CD4-positive, alpha-beta memory T cell (primary cell): ENCODE measurements at regions not wholly inside any gene's neighbourhood (a gene's known extent, or its start where the extent isn't known, plus 50 kb on each side); places are given as distances from the start of the nearest gene placed in this dataset.
"Not testable (repeated sequence)": the region's sequence is repeated elsewhere in the genome, so short reads cannot be mapped to it uniquely, and the experiment has no call there.

Source experiments
- CTCF ChIA-PET: fragments of 350-600 bp; sonication (Branson Sonifier 250); formaldehyde crosslinking; loops from one replicate; lab custom pipeline; 2021; ENCODE audit warnings: inconsistent platforms; ENCODE audit not compliant: partially characterized antibody; lab: Charles Lee
- POLR2A ChIA-PET: fragments of 350-600 bp; sonication (Branson Sonifier 250); formaldehyde crosslinking; loops from one replicate; lab custom pipeline; 2021; ENCODE audit not compliant: partially characterized antibody; lab: Charles Lee
- DNase-seq, 5 donors: peaks; one replicate each; pipeline versions ENCODE4 v3.0.0 to v3.0.0-alpha.2; 2020 to 2022; ENCODE audit warnings: mixed read lengths in 1 of 5
- H3K27ac ChIP-seq: one replicate; pipeline ENCODE4 v1.7.0; 2013; ENCODE audit warnings: low read depth, low read length
- H3K27me3 ChIP-seq: 2 replicates; pipeline ENCODE4 v1.7.0; 2013; ENCODE audit warnings: mild to moderate bottlenecking, low read length, moderate library complexity; ENCODE audit not compliant: insufficient read depth
- H3K36me3 ChIP-seq: 2 replicates; pipeline ENCODE4 v1.7.0; 2013; ENCODE audit warnings: mild to moderate bottlenecking, low read length, moderate library complexity; ENCODE audit not compliant: insufficient read depth
- H3K4me1 ChIP-seq: 2 replicates; pipeline ENCODE4 v1.7.0; 2013; ENCODE audit warnings: mild to moderate bottlenecking, low read length, moderate library complexity; ENCODE audit not compliant: insufficient read depth
- H3K4me3 ChIP-seq, 2 donors: one replicate each; pipeline ENCODE4 v1.7.0; 2013; ENCODE audit warnings: low read length in 2 of 2, mild to moderate bottlenecking in 1 of 2
- H3K9me3 ChIP-seq, 2 donors: one replicate each; pipeline ENCODE4 v1.7.0; 2013; ENCODE audit warnings: low read length in 2 of 2, control low read depth in 1 of 2; ENCODE audit not compliant: control insufficient read depth in 1 of 2
- H3K27ac Mint-ChIP-seq, 7 donors: one replicate each; pipeline ENCODE4 v1.8.0; 2020 to 2021; ENCODE audit warnings: mixed read lengths in 7 of 7, mild to moderate bottlenecking in 6 of 7, inconsistent platforms in 3 of 7, moderate library complexity in 3 of 7
- H3K27me3 Mint-ChIP-seq, 2 donors: one replicate each; pipeline ENCODE4 v1.8.0; 2020 to 2021; ENCODE audit warnings: mixed read lengths in 2 of 2
- H3K36me3 Mint-ChIP-seq, 2 donors: one replicate each; pipeline ENCODE4 v1.8.0; 2020 to 2021; ENCODE audit warnings: mixed read lengths in 2 of 2, inconsistent platforms in 1 of 2, mild to moderate bottlenecking in 1 of 2
- H3K4me1 Mint-ChIP-seq, 4 donors: one replicate each; pipeline ENCODE4 v1.8.0; 2020 to 2021; ENCODE audit warnings: mixed read lengths in 4 of 4, mild to moderate bottlenecking in 1 of 4
- H3K4me3 Mint-ChIP-seq, 8 donors: one replicate each; pipeline ENCODE4 v1.8.0; 2020 to 2021; ENCODE audit warnings: mixed read lengths in 8 of 8, mild to moderate bottlenecking in 7 of 8, moderate library complexity in 6 of 8, inconsistent platforms in 3 of 8
- H3K9me3 Mint-ChIP-seq, 8 donors: one replicate each; pipeline ENCODE4 v1.8.0; 2020 to 2021; ENCODE audit warnings: mixed read lengths in 8 of 8, mild to moderate bottlenecking in 5 of 8, inconsistent platforms in 3 of 8, moderate library complexity in 1 of 8
- intact Hi-C: fragments of 100-400 bp; cut with micrococcal nuclease; formaldehyde crosslinking; loops from one replicate; pipeline ENCODE4 v1.15.1; 2023

DNA sequence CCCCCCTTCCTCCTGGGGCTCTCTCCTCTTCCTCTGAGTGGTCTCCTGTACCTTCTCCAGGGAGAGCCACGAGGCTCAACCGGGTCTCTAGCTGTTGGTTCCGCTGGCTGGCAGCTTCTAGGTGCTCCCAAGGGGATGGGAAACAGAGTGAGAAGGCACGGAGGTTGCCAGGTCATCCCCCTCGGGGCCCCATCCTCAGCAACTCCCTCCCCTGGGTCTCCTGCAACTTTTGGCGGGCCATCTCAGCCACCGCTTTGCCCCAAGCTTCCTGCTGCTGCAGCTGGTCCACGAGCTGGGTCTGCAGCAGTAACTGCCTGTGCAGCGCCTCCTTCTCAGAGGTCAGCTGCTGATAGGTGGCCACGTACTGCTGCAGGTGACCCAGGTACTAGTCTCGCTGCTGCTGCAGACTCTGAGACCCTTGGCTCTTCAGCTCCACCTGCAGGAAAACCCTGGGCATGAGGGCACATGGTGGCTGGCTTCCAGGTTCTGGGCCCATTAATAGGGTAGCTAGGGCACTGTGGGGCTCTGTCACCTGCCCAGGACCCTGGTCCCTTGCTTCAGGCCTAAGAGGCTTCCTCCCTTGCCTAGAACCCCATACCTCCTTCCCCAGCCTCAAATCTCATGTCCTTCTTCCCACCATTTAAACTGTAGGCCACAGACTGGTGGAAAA lies 160.4 kb downstream of the TBC1D2B start:
- H3K9me3 ChIP-seq, CTCF ChIA-PET, H3K4me1 ChIP-seq, POLR2A ChIA-PET, H3K27ac ChIP-seq, DNase-seq, H3K27me3 Mint-ChIP-seq, H3K4me1 Mint-ChIP-seq, H3K9me3 Mint-ChIP-seq, H3K27ac Mint-ChIP-seq, H3K36me3 Mint-ChIP-seq, H3K4me3 ChIP-seq, intact Hi-C loops, H3K27me3 ChIP-seq, H3K36me3 ChIP-seq, H3K4me3 Mint-ChIP-seq: not testable (repeated sequence)

DNA sequence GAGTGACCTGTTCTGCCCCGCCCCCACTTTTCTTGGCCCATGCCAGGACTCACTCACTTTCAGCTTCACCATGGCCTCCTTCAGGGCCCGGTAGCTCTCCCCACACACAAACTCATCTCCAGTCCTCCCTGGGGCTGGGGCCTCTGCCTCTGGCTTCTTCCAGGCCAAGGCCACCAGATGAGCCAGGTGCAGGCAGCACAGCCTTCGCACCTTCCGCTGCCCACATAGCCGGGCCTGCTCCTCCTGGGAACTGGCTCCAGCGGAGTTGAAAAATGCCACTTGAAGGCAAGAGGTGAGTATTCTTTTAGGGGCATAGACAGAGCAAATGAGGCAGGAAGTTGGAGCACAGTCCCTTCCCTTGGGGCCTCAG lies 161.6 kb downstream of the TBC1D2B start:
- intact Hi-C loops, H3K9me3 Mint-ChIP-seq, H3K27ac ChIP-seq, H3K36me3 Mint-ChIP-seq, H3K4me1 Mint-ChIP-seq, H3K4me3 ChIP-seq, H3K4me3 Mint-ChIP-seq, CTCF ChIA-PET, H3K27me3 Mint-ChIP-seq, H3K9me3 ChIP-seq, DNase-seq, POLR2A ChIA-PET, H3K27me3 ChIP-seq, H3K4me1 ChIP-seq, H3K36me3 ChIP-seq: not testable (repeated sequence)
- peak overlapping the region in 1 of 7 donors; percentile 53 for H3K27ac Mint-ChIP-seq

GRCh38 chr15:77915261-77915960 lies 162.1 kb downstream of the TBC1D2B start:
- no peak for DNase-seq
- H3K27ac ChIP-seq, result no peak overlapping the region
- H3K4me3 ChIP-seq, result no peak overlapping the region
- Mint-ChIP-seq H3K4me1 (no peaks in the 10 kb centered on the region), H3K27ac (peak overlapping the region in 1 of 7 donors; percentile 53), H3K27me3 (peaks cover 5% of the 10 kb centered on the region in 2 donors), H3K4me3 (no peak overlapping the region), H3K36me3 (no peaks in the 10 kb centered on the region), H3K9me3 (no peaks in the 10 kb centered on the region)
- intact Hi-C loops, result no loop called here
- H3K27me3 ChIP-seq, result no peaks in the 10 kb centered on the region
- no peaks in the 10 kb centered on the region for H3K4me1 ChIP-seq
- ChIA-PET CTCF (no interaction called here), POLR2A (no interaction called here)
- H3K36me3 ChIP-seq, result no peaks in the 10 kb centered on the region
- no peaks in the 10 kb centered on the region for H3K9me3 ChIP-seq

DNA sequence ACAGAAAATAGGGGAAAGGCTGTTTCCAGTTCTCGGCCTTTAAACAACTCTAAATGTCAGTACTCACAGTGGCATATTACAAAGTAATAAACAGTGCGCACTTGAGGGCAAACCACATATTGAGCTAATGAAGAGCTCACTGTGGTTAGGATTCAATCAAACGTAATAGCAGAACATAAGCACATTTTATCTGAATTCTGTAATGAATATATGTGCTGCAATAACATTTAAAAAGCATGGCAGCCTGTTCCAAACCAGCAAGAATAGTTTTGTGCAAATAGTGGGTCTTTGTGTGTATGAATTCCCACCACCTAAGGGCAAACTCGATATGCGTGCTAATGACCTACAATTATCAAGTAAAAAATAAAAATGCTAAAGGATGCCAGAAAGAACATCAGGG lies 163.0 kb downstream of the TBC1D2B start:
- H3K4me3 Mint-ChIP-seq, result not testable (repeated sequence)

DNA sequence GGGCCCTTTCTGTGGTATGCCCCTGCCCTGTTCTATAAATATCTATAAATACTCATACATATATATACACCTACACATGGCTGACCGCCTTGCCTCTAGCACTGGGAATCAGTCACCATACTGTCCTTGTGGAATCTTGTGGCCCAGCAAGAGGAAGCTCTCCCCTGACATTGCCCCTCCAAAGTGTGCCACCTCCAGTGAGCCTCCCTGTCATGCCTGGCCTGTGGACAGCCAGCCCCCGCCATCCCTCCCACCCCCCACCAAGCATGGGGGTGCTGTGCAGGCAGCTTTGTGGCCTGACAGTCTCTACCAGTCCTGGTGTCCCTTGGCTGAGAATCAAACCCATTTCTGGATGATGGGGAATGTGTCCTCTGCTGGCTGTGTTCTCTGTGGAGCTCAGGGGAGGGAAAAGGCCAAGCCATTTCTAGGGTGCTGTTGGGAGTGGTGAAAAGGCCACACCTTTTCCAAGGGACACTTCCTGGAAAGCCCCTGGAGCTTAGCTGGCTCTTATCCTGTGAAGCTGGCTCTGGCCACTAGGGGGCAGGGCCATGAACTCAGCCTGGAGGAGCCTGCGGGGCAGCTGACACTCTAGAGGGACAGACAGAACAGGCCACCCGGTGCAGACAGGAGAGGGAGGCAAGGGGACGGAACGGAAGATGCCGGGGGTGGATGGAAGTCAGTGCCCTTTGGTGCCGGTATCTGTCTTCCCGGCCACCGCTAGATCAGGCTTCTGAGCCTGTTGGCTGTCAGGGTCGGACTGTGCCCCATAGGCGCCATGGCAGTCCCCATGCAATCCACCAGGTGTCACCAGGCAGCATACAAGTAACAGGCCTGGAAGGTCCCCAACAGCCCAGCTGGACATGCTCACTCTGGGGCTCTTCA lies 167.2 kb downstream of the TBC1D2B start:
- H3K4me1 ChIP-seq, H3K36me3 ChIP-seq, POLR2A ChIA-PET, H3K27me3 ChIP-seq, H3K36me3 Mint-ChIP-seq, H3K27me3 Mint-ChIP-seq, H3K27ac ChIP-seq, H3K4me1 Mint-ChIP-seq, H3K9me3 ChIP-seq, H3K9me3 Mint-ChIP-seq: not testable (repeated sequence)
- peak; percentile 61 to 76 (median 72) for DNase-seq
- peak overlapping the region; percentile 77 to 95 (median 84) for H3K4me3 Mint-ChIP-seq
- H3K4me3 ChIP-seq, result peak overlapping the region in 1 of 2 donors; percentile 44
- H3K27ac Mint-ChIP-seq, result peak overlapping the region in 4 of 7 donors; percentile 2 to 73 (median 37)
- intact Hi-C loops, result loop anchor here (1.0 to 5.0 kb wide), 2 partner anchors 197 to 331 kb away; no protein-coding TSS in a partner anchor
- CTCF ChIA-PET, result interaction anchor here (1.1 to 4.3 kb wide), 9 partner anchors 8 to 827 kb away, joined by 3 to 27 read pairs (median 5); no protein-coding TSS in a partner anchor

More for the DNA sequence above, 163.0 kb downstream of the TBC1D2B start:
- H3K27me3 Mint-ChIP-seq, H3K9me3 Mint-ChIP-seq, POLR2A ChIA-PET, H3K27me3 ChIP-seq, H3K36me3 ChIP-seq, H3K4me1 Mint-ChIP-seq, H3K36me3 Mint-ChIP-seq, CTCF ChIA-PET, H3K27ac ChIP-seq, H3K9me3 ChIP-seq, DNase-seq, H3K4me3 ChIP-seq, H3K27ac Mint-ChIP-seq, H3K4me1 ChIP-seq: not testable (repeated sequence)
- intact Hi-C loops, result loop anchor here (5.0 kb wide), 1 partner anchor 193 kb away; no protein-coding TSS in a partner anchor

DNA sequence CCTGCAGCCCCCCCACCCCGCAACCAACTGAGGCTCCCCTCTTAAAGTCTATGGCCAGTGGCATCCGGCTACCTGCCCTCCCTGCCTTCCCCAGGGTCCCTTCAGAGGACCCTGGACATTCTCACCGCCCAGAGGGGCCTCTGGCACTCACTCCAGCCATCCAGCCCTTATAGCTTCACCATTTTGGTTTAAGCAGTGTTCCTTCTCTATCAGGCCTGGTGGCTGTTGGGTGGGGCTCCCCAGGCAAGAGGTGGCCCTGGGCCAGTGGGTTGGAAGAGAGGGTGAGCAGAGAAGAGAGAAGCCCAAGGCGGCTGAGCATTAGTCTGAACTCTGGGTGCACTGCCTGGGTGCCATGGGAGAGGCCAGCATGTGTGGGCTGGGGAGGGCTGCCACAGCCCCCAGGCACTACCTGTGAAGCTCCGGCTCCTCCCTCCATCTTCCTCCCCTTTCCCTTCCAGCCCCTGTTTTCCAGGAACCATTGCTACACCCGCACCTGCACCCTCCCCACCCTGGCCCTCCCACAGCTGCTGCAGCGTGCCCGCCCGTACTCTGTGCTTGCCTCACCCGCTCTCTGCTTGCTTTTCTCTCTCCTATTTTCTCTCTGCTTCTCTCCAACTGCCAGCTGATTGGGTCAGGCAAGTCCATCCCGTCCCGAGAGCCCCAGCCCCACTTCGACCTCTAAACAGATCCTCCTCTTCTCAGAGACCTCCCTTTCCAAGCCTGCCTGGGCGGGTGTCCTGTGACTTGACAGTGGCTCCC lies 168.2 kb downstream of the TBC1D2B start:
- intact Hi-C loops, result no loop called here
- POLR2A ChIA-PET, result no interaction called here
- H3K9me3 Mint-ChIP-seq, result no peaks in the 10 kb centered on the region

More for the DNA sequence above, 168.2 kb downstream of the TBC1D2B start:
- Mint-ChIP-seq H3K4me1 (no peaks in the 10 kb centered on the region), H3K36me3 (no peaks in the 10 kb centered on the region), H3K27me3 (peaks cover 4 to 5% of the 10 kb centered on the region in 2 donors), H3K4me3 (no peak overlapping the region), H3K27ac (no peak overlapping the region)
- no peaks in the 10 kb centered on the region for H3K9me3 ChIP-seq
- DNase-seq, result no peak
- H3K36me3 ChIP-seq, result no peaks in the 10 kb centered on the region
- no peaks in the 10 kb centered on the region for H3K27me3 ChIP-seq
- CTCF ChIA-PET, result interaction anchor here (1.1 to 4.3 kb wide), 8 partner anchors 7 to 828 kb away, joined by 3 to 27 read pairs (median 5); no protein-coding TSS in a partner anchor
- no peak overlapping the region for H3K4me3 ChIP-seq
- no peak overlapping the region for H3K27ac ChIP-seq
- H3K4me1 ChIP-seq, result no peaks in the 10 kb centered on the region
